ENCODE measurements at regions not wholly inside any gene's neighbourhood (a gene's known extent, or its start where the extent isn't known, plus 50 kb on each side); places are given as distances from the start of the nearest gene placed in this dataset.

DNA sequence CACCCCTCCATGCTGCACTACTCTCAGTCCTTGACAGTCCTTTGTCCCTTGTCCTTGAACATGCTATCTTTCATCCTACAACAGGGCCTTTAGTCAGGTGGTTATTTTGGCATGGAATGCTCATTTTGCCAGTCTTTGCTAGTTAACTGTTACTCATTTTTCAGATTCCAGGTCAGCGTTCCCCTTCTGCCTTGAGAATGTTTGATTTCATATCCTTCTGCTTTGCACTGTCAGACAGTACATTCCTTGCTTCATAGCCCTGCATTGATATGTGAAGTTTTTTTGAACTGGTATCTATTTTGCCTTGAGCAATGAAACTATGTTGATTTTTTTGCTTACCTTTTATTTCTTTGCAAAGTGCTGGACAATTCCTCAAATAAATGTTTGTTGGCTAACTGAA lies 638.2 kb upstream of the SEMA6A start:
- no peak for TF ChIP-seq POLR2A (IDR thresholded peaks at IDR 0.05)
- no peak for TF ChIP-seq CTCF (IDR thresholded peaks at IDR 0.05)

Measured in thyroid gland (tissue), 4 donors.